DND-41 (cell line): ENCODE measurements at regions not wholly inside any gene's neighbourhood (a gene's known extent, or its start where the extent isn't known, plus 50 kb on each side); places are given as distances from the start of the nearest gene placed in this dataset.

Source experiments
- ATAC-seq: fragments of 200-7000 bp; cut with Tn5 transposase; 3 replicates; pipeline ENCODE4 v1.9.1; 2021; ENCODE audit warnings: low read depth; ENCODE audit not compliant: insufficient read depth
- DNase-seq: peaks from one replicate; pipeline ENCODE4 v3.0.0-alpha.2; 2020
- H2AFZ ChIP-seq: 2 replicates; pipeline ENCODE4 v1.6.0; 2012; ENCODE audit warnings: low read depth, low read length
- H3K27ac ChIP-seq: 2 replicates; pipeline ENCODE4 v1.5.1; 2012; ENCODE audit warnings: low read length, inconsistent platforms
- H3K27me3 ChIP-seq: fragments of 200-600 bp; sonication (generic); 2 replicates; pipeline ENCODE4 v1.6.0; 2012; ENCODE audit warnings: low read length, mild to moderate bottlenecking, inconsistent platforms; ENCODE audit not compliant: insufficient read depth, poor library complexity
- H3K36me3 ChIP-seq: 2 replicates; pipeline ENCODE4 v1.5.1; 2012; ENCODE audit warnings: low read length, inconsistent platforms; ENCODE audit not compliant: insufficient read depth
- H3K4me1 ChIP-seq: 2 replicates; pipeline ENCODE4 v1.5.1; 2012; ENCODE audit warnings: mild to moderate bottlenecking, low read length; ENCODE audit not compliant: insufficient read depth
- H3K4me2 ChIP-seq: 2 replicates; pipeline ENCODE4 v1.6.0; 2012; ENCODE audit warnings: mild to moderate bottlenecking, moderate library complexity, low read length, inconsistent platforms; ENCODE audit not compliant: insufficient read depth
- H3K4me3 ChIP-seq, 2 experiments: fragments of 200-600 bp in 1 of 2; shearing (Covaris generic) in 1 of 2; 2 replicates each; pipeline ENCODE4 v1.5.1; 2012 to 2016; ENCODE audit warnings: inconsistent platforms in 2 of 2, low read length in 2 of 2, mild to moderate bottlenecking in 2 of 2, low read depth in 1 of 2, moderate library complexity in 1 of 2
- H3K79me2 ChIP-seq: 2 replicates; pipeline ENCODE4 v1.6.0; 2012; ENCODE audit warnings: low read length, inconsistent platforms; ENCODE audit not compliant: insufficient read depth
- H3K9ac ChIP-seq: 2 replicates; pipeline ENCODE4 v1.6.0; 2012; ENCODE audit warnings: low read depth, mild to moderate bottlenecking, inconsistent platforms, low read length, moderate library complexity
- H3K9me3 ChIP-seq: 2 replicates; pipeline ENCODE4 v1.5.1; 2012; ENCODE audit warnings: low read length, moderate library complexity, mild to moderate bottlenecking, inconsistent platforms; ENCODE audit not compliant: insufficient read depth, severe bottlenecking
- H4K20me1 ChIP-seq: 2 replicates; pipeline ENCODE4 v1.6.0; 2012; ENCODE audit warnings: low read length; ENCODE audit not compliant: insufficient read depth
- EZH2 ChIP-seq: IDR thresholded peaks from 3 replicates; pipeline ENCODE4 v1.6.1; 2012; ENCODE audit warnings: borderline replicate concordance, low read depth, mild to moderate bottlenecking, moderate library complexity, low read length, inconsistent platforms; ENCODE audit not compliant: severe bottlenecking
- TF ChIP-seq, protein P1 (sequence below): IDR thresholded peaks from 2 replicates; pipeline ENCODE4 v1.5.1; 2012; ENCODE audit warnings: borderline replicate concordance, low read length, moderate library complexity, mild to moderate bottlenecking; ENCODE audit not compliant: poor library complexity, severe bottlenecking; ENCODE audit errors: extremely low read depth

DNA sequence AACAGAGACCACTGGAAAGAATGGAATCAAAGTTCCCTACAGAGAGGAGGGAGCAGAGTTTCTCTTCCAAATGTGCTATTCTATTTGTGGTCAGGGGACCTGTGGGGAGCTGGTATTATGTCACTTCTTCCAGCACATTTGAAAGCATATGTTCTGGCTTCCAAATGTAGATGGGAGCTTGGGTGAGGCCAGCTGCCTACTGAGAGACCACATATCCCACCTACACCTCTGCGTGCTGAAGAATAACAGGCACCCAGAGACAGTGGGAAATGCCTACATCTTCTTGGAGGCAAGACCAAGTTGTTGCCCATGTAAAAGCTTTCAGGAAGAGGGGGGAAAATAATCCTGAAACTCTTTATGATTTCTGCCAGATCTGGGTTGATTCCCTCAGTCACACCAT is 286.8 kb upstream of the UMPS start:
- no peak overlapping the region for H3K27ac ChIP-seq
- no peak overlapping the region for H3K9ac ChIP-seq
- H3K4me3 ChIP-seq: no peak overlapping the region
- H4K20me1 ChIP-seq: no peaks in the 10 kb centered on the region
- DNase-seq: no peak
- no peak for ATAC-seq
- H3K27me3 ChIP-seq: peaks cover 9% of the 10 kb centered on the region
- H3K9me3 ChIP-seq: no peaks in the 10 kb centered on the region
- H3K4me1 ChIP-seq: no peaks in the 10 kb centered on the region
- TF ChIP-seq, protein P1, sequence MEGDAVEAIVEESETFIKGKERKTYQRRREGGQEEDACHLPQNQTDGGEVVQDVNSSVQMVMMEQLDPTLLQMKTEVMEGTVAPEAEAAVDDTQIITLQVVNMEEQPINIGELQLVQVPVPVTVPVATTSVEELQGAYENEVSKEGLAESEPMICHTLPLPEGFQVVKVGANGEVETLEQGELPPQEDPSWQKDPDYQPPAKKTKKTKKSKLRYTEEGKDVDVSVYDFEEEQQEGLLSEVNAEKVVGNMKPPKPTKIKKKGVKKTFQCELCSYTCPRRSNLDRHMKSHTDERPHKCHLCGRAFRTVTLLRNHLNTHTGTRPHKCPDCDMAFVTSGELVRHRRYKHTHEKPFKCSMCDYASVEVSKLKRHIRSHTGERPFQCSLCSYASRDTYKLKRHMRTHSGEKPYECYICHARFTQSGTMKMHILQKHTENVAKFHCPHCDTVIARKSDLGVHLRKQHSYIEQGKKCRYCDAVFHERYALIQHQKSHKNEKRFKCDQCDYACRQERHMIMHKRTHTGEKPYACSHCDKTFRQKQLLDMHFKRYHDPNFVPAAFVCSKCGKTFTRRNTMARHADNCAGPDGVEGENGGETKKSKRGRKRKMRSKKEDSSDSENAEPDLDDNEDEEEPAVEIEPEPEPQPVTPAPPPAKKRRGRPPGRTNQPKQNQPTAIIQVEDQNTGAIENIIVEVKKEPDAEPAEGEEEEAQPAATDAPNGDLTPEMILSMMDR: no peak
- no peak for TF ChIP-seq EZH2
- no peak overlapping the region for H2AFZ ChIP-seq
- no peaks in the 10 kb centered on the region for H3K79me2 ChIP-seq
- H3K4me2 ChIP-seq: no peak overlapping the region
- H3K36me3 ChIP-seq: no peaks in the 10 kb centered on the region

DNA sequence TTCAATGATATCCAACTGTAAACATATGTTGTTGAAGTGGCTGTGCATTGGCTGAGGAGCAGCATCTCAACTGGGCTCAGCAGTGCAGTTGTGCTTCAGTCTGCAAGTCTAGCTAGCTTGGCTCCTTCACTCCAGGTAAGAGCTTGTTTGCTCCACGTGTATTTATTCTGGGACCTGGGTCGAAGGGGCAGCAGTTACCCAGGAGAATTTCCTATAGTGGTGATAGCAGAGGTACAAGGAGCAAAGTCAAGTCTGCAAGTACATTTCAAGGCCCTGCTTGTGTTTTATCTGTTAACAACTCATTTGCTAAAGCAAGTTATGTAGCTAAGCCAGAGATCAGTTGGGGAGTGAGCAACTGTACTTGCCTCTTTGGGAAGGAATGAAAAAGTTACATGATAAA is 286.2 kb upstream of the UMPS start:
- Histone ChIP-seq H3K27me3 (peaks cover 9% of the 10 kb centered on the region), H4K20me1 (no peaks in the 10 kb centered on the region)

DNA sequence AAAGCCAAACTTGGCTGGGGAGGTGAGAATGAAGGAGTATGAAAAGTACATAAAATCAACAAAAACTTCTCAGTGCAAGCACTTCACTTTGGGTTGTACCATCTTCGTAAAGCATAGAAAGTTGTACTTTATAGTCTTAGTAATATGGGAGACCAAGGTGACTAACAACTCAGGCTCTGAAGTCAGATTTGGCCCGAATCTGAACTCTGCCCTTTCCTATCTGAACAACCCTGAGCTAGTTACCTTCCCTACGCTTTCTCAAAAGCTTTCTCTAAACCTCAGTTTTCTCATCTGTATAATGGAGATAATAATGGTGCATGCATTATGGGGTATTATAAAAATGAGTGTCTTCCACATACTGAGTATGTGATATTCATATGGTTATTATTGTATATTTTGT is 285.4 kb upstream of the UMPS start:
- ATAC-seq (no peak), DNase-seq (no peak)
- H3K9ac ChIP-seq: no peak overlapping the region
- H3K4me1 ChIP-seq: no peaks in the 10 kb centered on the region
- no peak overlapping the region for H2AFZ ChIP-seq
- H4K20me1 ChIP-seq: no peaks in the 10 kb centered on the region
- H3K4me2 ChIP-seq: no peak overlapping the region
- no peak overlapping the region for H3K27ac ChIP-seq
- no peaks in the 10 kb centered on the region for H3K36me3 ChIP-seq
- H3K27me3 ChIP-seq: peaks cover 9% of the 10 kb centered on the region
- no peaks in the 10 kb centered on the region for H3K79me2 ChIP-seq
- H3K4me3 ChIP-seq: no peak overlapping the region
- TF ChIP-seq, protein P1: no peak
- no peak for TF ChIP-seq EZH2
- H3K9me3 ChIP-seq: no peaks in the 10 kb centered on the region

More for the DNA sequence above, 286.2 kb upstream of the UMPS start:
- Histone ChIP-seq H3K79me2 (no peaks in the 10 kb centered on the region), H3K9me3 (no peaks in the 10 kb centered on the region), H3K4me3 (no peak overlapping the region), H3K36me3 (no peaks in the 10 kb centered on the region), H3K27ac (no peak overlapping the region), H3K4me2 (no peak overlapping the region), H2AFZ (no peak overlapping the region), H3K4me1 (no peaks in the 10 kb centered on the region), H3K9ac (no peak overlapping the region)
- TF ChIP-seq, protein P1: no peak
- TF ChIP-seq EZH2: no peak
- DNase-seq: no peak
- no peak for ATAC-seq

DNA sequence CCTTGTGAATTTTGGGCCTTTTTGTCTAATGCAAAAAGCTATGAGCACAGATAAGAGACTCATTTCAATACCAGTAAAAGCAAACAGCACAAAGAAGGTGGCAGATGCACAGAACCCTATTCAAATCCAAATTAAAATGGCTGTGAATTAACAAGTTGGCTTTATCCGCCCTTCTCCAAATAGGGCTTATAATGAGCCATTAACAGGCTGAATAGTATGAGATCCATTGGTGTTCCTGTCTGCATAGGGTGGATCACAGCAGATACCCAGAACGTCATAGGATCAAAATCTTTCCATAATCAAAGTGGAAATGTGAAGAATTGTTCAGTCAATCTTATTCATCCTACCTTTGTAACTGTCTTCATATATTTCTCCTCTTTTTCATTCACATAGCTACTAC is 282.4 kb upstream of the UMPS start:
- no peak overlapping the region for H3K27ac ChIP-seq
- H3K79me2 ChIP-seq: no peaks in the 10 kb centered on the region
- DNase-seq (no peak), ATAC-seq (no peak)
- H3K9me3 ChIP-seq: no peaks in the 10 kb centered on the region
- no peak for TF ChIP-seq EZH2
- TF ChIP-seq, protein P1: no peak
- H3K36me3 ChIP-seq: no peaks in the 10 kb centered on the region
- H2AFZ ChIP-seq: no peak overlapping the region
- H3K9ac ChIP-seq: no peak overlapping the region
- H3K4me1 ChIP-seq: no peaks in the 10 kb centered on the region
- no peak overlapping the region for H3K4me3 ChIP-seq
- no peak overlapping the region for H3K4me2 ChIP-seq
- peaks cover 9% of the 10 kb centered on the region for H3K27me3 ChIP-seq
- H4K20me1 ChIP-seq: no peaks in the 10 kb centered on the region
